Superior temporal gyrus (tissue), 1 donor: ENCODE measurements at regions not wholly inside any gene's neighbourhood (a gene's known extent, or its start where the extent isn't known, plus 50 kb on each side); places are given as distances from the start of the nearest gene placed in this dataset.
"Not testable (repeated sequence)": the region's sequence is repeated elsewhere in the genome, so short reads cannot be mapped to it uniquely, and the experiment has no call there.

Source experiments
- DNase-seq: peaks from one replicate; pipeline ENCODE4 v3.0.0-alpha.2; 2016; ENCODE audit errors: extremely low spot score

DNA sequence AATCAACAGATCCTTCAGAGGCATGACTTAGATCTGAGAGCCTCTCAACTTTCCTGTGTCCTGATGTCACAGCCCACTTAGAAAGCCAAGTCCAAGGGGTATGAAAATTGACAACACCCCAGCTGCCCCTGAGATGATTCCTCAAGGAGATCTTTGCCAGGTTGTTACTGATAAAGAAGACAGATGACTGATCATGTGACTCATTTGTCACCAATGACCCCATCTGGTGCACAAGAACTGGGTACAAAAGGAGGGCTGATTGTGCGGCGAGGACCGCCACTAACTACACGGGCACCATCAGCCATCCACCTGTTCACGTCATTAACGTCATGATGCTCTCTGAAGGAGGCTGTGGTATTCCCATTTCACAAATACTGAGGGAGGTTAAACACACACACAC, 583.2 kb upstream of the KLF4 start:
- DNase-seq: no peak

DNA sequence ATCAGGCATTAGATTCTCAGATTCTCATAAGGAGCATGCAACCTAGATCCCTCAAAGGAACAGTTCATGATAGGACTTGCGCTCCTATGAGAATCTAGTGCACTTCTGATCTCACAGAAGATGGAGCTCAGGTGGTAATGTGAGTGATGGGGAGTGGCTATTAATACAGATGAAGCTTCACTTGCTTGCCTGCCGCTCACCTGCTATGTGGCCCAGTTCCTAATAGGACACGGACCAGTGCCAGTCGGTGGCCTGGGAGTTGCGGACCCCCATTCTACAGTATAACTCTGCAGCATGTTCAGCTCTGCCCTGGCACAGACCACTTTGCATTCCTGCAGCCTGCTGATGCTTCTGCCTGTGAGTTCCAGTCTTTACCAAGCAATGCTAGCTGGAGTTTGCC, 581.3 kb upstream of the KLF4 start:
- DNase-seq: no peak

DNA sequence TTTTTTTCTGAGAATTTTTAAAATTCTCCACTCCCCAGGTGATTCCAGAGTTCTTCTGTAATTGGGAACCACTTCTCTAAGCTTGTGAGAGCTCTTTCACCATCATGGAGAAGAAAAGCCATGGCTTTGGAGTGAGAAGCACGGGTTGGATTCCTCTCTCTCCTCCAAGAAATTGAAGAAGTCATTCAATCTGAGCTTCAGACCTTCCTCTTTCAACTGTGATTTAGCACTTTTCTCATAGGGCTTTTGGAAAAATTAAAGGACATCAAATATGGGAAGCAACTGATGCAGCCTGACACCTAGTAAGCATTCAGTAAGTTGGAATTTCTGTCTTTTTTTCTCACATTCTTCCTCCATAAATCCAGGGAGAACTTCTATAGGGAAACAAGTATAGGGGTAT, 580.4 kb upstream of the KLF4 start:
- no peak for DNase-seq

DNA sequence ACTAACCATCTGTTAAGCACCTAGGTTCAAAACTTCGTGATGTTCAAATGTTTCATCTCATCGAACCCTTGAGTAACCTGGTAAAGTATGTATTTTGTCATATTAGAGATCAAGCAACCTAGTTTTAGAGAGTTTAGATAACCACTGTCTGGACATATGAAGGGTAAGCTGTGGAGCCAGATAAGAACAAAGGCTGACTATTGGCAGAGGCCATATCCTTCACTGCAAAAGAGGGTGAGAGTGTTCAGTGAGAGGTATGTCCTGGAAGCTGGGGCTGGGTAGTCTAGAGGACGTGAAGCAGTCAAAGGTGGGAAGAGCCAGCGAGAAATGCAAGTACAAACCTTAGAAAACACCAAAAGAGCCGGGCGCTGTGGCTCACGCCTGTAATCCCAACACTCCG, 573.1 kb upstream of the KLF4 start:
- DNase-seq: no peak

DNA sequence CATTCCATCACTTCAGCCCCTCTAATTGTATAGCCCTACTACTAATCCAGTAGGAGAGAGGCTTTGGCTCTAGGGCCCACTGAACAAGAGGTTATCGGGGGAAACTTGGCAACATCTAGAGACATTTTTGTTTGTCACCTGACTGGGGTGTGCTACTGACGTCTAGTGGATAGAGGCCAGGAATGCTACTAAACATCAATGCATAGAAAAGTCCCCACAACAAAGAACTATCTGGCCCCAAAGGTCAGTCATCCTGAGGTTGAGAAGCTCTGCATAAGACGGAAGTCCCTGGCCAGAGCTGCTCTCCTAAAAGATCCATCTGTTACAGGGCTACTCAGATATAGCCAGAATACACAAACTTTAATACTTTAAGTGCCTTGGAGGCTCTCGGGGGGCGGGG, 570.6 kb upstream of the KLF4 start:
- DNase-seq: no peak

DNA sequence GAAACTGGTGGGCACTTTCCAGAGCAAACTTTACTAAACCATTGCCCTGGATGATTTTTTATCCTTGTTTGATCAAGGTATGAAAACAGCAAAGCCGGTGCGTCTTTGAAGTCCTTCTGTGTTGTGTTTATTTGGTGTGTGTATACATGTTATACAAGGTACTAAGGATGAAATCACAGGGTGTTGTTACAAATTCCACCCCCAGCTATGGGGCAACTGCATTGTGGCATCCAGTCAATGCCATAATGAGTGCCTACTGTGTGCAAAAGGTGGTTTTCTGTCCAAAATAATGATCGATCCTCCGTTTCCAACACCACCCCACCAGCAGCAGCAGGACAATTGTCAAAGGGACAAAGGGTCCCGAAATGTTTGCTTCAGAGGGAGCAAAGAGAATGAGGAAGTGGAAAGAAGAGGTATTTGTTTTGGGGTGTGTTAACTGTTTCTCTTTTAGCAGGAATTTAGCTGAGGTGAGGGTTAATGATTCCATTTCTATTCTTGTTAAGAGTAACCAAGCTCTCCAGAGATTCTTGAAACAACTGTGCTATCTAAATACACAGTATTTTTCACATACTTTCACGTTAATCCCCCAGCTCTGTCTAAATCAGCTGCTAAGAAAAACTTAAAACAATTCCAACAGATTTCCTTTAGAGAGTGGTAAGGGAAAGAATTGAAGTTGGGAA, 568.7 kb upstream of the KLF4 start:
- no peak for DNase-seq

DNA sequence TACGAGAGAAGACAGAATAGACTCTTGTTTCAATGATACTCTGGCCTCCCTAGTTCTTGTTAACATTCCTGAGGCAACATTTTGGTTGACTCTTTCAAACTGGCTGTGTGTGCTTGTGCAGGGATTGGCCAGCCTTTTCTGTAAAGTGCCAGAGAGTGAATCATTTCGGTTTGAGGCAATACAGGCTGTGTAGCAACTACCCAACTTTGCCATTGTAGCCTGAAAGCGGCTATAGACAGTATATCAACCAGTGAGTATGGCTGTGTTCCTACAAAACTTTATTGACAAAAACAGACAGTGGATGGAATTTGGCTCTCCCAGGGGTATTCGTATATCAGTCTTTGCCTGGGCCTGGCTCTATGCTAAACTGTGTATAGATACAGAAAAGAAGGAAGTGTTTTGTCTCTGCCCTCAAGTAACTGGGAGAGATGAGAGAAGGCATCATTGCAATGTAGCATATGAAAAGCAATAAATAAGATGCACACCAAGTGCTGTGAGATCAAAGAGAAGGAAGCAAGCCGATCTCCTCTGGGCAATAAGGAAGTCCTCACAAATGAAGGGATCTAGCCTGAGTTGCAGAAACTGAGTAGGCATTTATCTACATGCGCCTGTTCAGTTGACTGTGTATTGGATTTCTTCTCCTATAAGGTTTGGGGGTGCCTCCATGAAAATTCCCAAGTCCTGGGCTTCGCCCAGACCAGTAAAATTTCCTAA, 568.0 kb upstream of the KLF4 start:
- DNase-seq: no peak

DNA sequence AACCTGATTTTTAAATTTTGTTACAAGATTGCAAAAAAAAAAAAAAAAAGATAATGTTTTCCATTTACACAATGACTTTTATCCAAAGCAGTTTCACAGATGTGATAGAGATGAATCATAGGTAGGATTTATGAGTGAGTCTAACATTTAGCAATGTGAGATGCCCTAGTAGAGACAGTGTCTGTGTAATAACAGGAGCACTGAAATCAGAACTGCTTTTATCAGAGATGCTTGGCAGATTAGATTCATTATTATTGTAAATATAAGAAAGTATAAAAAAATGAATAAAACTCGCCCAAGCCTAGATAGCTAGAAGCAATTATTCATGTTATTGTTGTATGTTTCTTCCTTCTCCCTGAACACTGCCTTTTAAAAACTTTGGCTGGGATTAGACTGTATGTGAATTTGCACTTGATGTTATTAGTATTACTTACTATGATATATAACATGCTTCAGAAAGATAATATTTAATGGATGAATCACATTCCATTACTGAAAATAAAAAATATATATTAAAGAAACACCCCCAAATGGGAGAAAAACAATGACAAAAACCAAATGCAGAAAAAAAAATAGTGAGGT, 567.3 kb upstream of the KLF4 start:
- DNase-seq: no peak

DNA sequence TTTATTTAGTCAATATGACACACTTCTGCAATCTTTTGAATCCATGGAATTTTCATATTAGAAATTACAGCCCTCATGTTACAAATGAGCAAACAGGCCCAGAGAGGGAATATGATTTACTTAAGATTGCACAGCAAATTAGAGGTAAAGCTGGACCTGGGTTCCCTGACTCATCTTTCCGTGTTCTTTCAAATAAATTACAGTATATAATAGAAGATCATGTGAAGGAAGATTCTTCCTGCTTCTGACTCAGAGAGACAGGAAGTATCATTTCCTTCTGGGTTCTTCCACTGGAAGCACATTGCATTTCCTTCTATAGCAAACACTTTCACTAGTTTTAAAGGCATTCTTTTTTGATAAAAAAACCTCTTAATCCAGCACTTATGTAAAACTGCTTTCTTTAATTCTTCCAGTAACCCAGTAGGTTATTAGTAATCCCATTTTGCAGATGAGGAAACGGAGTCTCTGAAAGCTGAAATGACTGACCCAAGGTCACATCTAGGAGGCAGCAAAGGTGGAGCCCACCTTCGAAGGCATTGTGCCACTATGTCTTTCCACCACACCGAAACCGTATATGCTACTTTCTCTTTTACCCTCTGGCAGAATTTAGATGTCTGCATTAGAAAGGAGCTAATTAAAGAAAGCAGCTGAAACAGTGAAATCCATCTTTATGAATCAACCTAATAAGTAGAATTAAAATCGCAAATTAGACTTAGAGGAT, 566.7 kb upstream of the KLF4 start:
- DNase-seq: no peak

DNA sequence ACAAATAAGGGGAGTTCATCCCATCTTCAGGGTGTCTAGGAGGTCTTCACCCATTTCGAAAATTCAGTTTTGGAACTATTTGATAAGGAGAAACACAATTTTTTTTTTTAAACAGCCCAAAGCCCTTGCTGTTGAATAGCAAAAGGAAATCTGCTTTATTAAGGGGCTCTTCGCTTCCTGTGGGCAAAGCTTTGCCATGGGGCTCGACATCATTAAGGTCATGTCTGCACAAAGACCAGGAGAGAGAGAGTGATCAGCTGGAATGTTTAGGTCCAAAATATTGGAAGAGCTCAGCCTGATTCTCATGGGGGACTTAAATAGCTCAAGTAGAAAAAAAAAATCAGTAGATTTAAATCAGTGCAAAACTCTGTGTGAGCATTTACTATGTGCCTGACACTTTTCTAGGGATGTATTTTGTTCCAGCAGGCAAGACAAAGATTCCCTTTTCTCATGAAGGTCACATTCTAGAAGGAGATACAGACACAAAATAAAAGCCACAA, 564.6 kb upstream of the KLF4 start:
- no peak for DNase-seq

DNA sequence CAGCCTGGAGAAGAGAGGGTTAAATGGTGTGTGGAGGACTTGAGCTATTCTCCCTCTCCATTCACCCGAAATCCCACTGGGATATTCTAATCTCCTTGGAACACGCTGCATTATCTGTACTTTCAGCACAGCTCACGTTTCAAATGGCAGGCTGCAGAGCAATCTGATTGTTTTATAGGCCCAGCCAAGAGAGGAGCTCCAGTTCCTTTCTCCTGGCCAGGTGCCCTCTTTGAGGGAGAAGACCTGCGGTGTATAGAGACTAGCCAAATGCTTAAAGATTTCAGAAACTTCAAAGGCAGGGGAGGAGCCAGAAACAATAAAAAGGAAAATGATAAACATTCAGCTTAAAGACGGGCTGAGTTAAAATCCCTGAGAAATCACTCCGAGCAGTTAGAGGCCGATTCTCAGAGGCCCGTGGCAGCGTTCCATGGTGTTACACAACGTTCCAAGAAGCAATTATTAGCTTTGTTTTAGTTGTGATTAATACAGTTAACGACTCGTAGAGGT, 564.0 kb upstream of the KLF4 start:
- no peak for DNase-seq

DNA sequence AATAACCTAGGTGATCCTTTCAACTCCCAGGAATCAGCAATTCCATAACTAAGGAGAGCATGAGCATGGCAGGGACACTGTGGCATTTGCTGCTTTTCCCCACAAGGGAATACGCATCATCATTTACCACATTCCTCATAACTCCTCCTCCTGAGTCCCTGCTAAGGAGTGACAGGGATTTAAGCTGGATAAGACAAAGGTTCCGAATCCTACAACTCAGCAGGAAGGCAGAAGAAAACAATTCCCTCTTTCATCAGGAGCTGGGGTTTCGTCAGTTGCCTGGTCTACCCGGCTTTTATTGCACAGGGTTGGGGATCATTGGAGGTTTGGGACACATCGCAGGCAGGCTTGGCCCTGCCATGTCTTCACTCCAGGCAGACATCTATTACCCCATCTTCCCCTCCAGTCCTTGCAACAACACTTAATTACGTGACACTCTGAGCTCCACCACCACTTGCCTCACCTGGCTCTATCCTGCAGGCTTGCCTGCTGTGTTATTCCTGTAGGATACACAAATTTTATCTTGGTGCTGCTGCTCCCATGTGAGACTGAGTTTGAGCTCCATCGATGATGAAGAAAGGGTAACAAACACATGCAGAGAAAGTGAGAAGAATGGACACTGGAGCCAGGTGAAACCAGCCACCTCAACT, 563.0 kb upstream of the KLF4 start:
- DNase-seq: no peak

DNA sequence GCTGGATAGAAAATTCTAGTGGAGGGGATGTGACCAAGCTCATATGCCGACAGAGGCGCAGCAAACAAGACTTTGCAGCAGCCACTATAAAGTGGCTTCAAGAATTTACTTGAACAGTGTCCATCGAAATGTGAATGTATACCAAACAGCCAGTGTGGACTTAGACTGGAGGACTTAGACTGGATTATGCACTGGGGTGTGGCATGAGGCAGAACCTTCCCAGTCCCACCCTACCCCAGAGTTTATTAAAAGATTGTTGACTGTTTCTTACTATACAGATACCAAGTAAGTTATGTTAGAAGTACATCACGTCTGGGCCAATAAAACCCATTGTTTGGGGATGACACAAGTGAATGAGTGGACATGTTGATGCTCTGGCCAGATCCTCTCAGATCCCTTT, 561.3 kb upstream of the KLF4 start:
- no peak for DNase-seq

DNA sequence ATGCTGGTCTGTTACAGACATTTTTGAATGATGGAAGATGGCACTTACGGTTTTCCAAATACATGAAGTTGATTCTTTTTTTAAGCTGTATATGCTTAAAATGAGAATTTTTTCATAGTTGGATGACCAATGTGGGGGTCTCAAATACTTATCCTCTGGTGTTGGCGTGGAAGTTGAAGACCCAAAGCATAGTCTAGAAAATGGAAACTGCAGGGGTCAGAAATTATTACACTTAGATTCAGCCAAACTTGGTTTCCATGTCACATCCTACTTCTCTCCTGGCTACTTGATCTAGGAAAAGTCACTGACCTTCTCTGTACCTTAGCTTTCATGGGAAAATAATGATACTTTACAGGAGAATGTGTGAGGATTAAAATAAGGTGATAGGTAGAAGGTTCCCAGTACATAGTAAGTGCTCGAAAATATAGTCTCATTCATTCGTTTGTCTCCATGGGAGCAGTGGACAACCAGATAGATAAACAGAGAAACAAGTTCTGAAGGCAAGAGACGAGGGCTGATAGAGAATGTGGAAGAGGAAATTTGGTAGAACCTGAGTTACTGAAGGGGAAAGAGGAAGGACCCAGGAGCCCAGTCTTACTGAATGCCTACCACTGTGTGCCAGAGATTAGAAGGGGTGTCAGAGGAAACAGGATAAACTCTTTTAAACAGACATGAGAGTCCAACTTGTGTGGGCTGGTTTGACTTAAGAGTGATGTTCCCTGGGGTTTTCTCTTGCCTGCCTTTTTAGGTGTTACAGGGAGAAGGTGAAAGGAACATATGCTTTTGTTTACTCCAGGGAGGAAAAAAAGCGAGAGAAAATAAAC, 560.3 kb upstream of the KLF4 start:
- DNase-seq: no peak

DNA sequence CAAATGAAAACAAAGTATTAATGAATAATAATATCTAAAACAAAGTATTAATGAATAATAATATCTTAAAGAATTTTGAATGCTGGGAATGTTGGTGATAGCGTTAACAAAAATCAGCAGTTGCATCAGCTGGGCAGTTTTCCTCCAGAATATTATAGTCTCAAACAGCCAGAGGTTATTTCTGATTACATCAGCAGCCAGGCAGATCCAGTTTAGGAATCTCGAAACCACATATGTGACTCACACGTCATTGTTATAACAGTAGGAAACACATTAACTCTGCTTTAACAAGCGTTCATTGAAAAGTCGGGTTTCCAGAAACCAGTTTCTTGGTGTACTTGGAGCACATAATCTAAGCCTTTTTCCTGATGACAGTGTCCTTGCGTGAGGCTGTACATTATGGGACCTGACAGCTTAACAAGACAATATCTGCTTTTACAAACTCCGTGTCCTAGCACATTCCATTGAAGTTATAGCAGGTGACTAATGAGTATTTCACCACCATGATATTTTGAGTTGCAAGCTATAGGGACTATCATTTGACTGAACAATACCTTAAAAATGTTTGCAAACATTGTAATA, 559.5 kb upstream of the KLF4 start:
- no peak for DNase-seq

DNA sequence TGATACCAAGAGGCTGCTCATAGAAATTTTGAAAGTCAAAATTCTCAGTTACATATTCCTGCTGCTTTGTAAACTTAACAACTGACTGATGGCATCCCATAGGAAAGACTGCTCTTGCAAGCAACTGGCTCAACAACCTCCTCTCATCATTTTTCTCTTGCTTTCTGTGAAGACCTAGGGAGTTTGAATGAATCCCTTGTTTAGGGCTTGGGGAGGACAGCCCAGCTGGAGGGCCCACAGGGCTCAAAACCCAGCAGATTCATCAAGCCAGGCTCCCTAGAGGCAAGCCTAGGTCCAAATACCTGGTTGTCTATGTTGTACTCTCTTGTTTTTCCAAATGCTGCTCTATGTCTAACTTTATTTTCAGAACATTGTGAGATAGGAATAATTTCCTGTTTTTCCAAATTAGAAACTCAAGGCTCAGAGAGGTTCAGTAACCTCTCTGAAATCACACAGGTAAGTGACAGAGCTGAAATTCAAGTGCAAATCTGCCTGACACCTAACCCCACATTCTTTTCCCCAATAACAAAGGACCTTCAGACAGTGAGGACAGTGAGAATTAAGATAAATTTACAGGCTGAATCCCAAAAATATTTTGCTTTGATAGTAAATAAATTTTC, 558.9 kb upstream of the KLF4 start:
- no peak for DNase-seq

DNA sequence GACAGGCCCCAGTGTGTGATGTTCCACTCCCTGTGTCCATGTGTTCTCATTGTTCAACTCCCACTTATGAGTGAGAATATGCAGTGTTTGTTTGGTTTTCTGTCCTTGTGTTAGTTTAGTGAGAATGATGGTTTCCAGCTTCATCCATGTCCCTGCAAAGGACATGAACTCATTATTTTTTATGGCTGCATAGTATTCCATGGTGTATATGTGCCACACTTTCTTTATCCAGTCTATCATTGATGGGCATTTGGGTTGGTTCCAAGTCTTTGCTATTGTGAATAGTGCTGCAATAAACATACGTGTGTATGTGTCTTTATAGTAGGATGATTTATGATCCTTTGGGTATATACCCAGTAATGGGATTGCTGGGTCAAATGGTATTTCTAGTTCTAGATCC, 558.2 kb upstream of the KLF4 start:
- DNase-seq: not testable (repeated sequence)

DNA sequence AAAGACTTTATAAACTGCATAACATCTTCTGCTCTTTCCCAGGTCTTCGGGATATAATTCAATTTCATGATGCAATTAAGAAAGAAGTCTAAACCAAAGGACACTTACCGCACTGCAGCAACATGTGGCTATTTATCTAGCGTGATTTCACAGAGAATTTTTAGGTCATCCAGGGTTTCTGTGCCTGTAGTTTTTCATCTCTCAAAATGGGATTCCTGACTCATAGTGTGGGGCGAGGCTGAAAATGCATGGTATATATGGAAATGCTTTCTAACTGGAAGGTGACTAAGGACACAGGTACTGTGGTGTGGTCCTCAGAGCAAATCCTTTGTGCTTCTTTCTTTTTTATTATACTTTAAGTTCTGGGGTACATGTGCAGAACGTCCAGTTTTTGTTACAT, 557.7 kb upstream of the KLF4 start:
- no peak for DNase-seq

DNA sequence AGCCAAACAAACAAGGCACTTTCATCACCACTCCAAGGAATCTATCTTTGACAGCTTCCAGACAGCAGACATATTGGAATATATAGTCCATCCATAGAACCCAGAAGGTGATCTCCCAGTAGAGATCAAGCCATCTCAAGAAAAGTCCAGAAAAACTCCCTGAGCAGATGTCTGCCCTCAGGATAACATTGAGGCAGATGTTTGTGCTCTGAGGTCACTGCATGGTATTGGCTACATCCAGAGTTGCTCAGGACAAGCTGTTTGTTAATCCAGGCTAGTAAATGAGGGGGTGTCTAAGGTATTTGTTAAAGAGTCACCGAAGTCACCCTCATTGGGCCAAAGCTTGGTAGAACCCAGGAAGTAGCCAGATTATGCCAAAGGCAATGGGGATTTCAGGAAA, 556.3 kb upstream of the KLF4 start:
- no peak for DNase-seq

DNA sequence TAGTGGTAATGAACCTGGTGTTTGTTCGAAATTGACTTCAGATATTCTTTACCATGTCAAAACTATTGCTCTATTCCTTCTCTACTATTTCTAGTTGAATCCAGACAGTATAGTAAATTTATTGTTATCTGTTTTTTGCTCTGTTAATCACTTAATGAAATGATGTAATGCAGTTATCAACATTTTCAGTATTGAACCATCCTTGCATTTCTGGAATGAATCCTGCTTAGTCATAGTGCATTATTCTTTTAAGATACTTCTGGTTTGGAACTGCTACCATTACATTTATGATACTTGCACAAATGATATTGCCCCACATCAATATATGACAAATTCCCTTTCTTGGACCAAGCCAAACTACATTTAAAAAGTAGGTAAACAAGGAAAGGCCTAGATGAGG, 554.0 kb upstream of the KLF4 start:
- DNase-seq: no peak
